Adipocyte (in vitro differentiated cells): ENCODE measurements at regions not wholly inside any gene's neighbourhood (a gene's known extent, or its start where the extent isn't known, plus 50 kb on each side); places are given as distances from the start of the nearest gene placed in this dataset.
"Not testable (repeated sequence)": the region's sequence is repeated elsewhere in the genome, so short reads cannot be mapped to it uniquely, and the experiment has no call there.

ENCODE experiments used
- DNase-seq: peaks from one replicate; pipeline ENCODE4 v3.0.0-alpha.2; 2015; ENCODE audit warnings: low read depth
- H3K27me3 ChIP-seq: replicated peaks from 2 replicates; pipeline ENCODE4 v1.7.0; 2013; ENCODE audit warnings: mild to moderate bottlenecking, low read length, moderate library complexity; ENCODE audit not compliant: control insufficient read depth, insufficient read depth
- H3K36me3 ChIP-seq: 2 replicates; pipeline ENCODE4 v1.7.0; 2013; ENCODE audit warnings: low read length, mild to moderate bottlenecking, moderate library complexity; ENCODE audit not compliant: control insufficient read depth, insufficient read depth, severe bottlenecking
- H3K4me1 ChIP-seq: 2 replicates; pipeline ENCODE4 v1.7.0; 2013; ENCODE audit warnings: mild to moderate bottlenecking, low read length, moderate library complexity; ENCODE audit not compliant: control insufficient read depth, insufficient read depth
- H3K4me3 ChIP-seq: 2 replicates; pipeline ENCODE4 v1.7.0; 2013; ENCODE audit warnings: mild to moderate bottlenecking, low read length, moderate library complexity
- H3K9ac ChIP-seq: 2 replicates; pipeline ENCODE4 v1.7.0; 2013; ENCODE audit warnings: mild to moderate bottlenecking, low read length, moderate library complexity
- H3K9me3 ChIP-seq: 2 replicates; pipeline ENCODE4 v1.7.0; 2013; ENCODE audit warnings: mild to moderate bottlenecking, low read length, moderate library complexity; ENCODE audit not compliant: control insufficient read depth

DNA sequence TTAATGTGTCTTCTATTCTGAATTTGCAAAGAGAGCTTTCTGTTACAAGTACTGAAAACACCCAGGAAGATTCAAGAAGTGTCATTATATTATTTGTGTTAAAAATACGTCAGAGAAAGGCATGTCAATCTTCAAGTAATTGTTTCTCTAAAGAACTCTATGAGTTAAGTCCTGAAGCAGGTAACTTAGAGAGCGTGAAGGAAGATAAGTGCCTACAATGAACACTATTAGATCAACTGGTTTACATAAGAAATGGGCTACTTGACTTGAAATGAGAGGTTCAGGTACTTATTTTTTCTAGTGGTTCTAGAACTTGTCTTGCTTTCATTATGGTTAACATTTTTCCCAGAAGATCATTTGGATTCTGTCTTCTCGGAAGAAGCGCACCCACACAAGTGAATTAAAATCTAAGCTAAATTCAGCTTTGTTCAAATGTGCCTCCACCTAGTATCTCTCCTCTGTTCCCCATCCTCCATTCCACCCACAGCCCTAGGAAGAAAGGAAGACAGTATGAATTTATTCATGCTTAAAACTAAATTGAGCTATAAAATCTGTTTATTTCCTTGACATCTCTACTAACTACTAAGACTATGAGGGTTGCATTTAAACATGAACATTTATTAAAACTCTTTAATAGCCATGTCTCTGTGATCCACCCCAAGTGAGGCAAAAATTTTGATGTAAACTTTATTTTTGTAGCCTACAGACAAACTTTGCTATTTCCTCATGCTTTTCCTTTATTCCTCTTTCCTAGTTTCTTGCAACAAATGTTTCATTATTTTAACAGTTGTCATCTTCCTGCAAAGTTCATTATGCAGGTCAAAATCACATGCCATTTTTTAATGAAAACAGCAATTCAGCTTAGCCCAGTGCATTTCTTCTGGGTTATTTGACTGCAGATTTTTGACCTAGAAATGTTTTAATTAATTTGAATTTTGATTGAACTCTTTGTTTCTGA is 206.8 kb downstream of the KCNJ2 start:
- Histone ChIP-seq H3K9ac (no peak overlapping the region), H3K27me3 (no peaks in the 10 kb centered on the region)
- no peak for DNase-seq

GRCh38 chr17:70377654-70378053 is 208.3 kb downstream of the KCNJ2 start:
- no peak overlapping the region for H3K4me3 ChIP-seq
- no peaks in the 10 kb centered on the region for H3K4me1 ChIP-seq
- H3K27me3 ChIP-seq = no peaks in the 10 kb centered on the region
- H3K9me3 ChIP-seq = no peaks in the 10 kb centered on the region
- no peak for DNase-seq
- H3K36me3 ChIP-seq = no peaks in the 10 kb centered on the region
- H3K9ac ChIP-seq = no peak overlapping the region

More for the DNA sequence above, 206.8 kb downstream of the KCNJ2 start:
- Histone ChIP-seq H3K4me3 (no peak overlapping the region), H3K4me1 (no peaks in the 10 kb centered on the region), H3K9me3 (no peaks in the 10 kb centered on the region), H3K36me3 (no peaks in the 10 kb centered on the region)

DNA sequence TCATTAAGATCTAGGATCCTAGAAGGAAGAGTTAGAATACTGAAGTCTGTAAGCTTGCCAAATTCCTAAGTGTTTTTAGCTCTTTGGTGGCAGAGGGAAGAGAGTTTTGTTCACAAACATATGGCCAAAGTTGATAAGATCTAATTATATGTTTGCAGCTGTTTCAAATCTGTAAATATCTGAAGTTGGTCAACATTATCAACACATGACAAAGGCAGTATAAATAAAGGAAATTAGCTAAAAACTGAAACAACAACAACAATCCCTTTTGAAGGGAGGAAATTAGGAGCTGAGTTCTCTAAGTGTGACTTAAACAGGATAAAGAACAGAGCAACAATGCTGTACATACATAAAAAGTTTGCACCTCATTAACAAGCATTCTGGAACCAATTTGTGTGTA is 208.7 kb downstream of the KCNJ2 start:
- Histone ChIP-seq H3K36me3 (no peaks in the 10 kb centered on the region), H3K4me1 (no peaks in the 10 kb centered on the region), H3K9ac (no peak overlapping the region), H3K4me3 (no peak overlapping the region), H3K9me3 (no peaks in the 10 kb centered on the region), H3K27me3 (no peaks in the 10 kb centered on the region)
- no peak for DNase-seq

GRCh38 chr17:70379945-70380344 is 210.6 kb downstream of the KCNJ2 start:
- Histone ChIP-seq H3K9me3 (no peaks in the 10 kb centered on the region), H3K4me3 (no peak overlapping the region), H3K36me3 (no peaks in the 10 kb centered on the region), H3K4me1 (no peaks in the 10 kb centered on the region), H3K27me3 (no peaks in the 10 kb centered on the region), H3K9ac (no peak overlapping the region)
- no peak for DNase-seq

GRCh38 chr17:70381916-70382315 is 212.6 kb downstream of the KCNJ2 start:
- H3K9me3 ChIP-seq, H3K27me3 ChIP-seq, H3K36me3 ChIP-seq, H3K4me1 ChIP-seq, H3K9ac ChIP-seq, DNase-seq, H3K4me3 ChIP-seq: not testable (repeated sequence)

- H3K9ac ChIP-seq = no peak overlapping the region
- H3K27me3 ChIP-seq = no peaks in the 10 kb centered on the region
Measured at GRCh38 chr17:70388326-70388725, 219.0 kb downstream of the KCNJ2 start.

DNA sequence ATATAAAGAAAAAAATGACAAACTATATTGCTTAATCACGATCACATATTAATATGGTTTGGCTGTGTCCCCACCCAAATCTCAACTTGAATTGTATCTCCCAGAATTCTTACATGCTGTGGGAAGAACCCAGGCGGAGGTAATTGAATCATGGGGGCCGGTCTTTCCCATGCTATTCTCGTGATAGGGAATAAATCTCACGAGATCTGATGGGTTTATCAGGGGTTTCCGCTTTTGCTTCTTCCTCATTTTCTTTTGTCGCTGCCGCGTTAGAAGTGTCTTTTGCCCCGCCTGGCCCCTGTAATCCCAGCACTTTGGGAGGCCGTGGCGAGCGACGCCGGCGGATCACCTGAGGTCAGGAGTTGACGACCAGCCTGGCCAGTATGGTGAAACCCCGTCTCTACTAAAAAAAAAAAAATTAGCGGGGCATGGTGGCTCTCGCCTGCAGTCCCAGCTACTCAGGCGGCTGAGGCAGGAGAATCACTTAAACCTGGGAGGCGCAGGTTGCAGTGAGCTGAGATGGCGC is 220.0 kb downstream of the KCNJ2 start:
- not testable (repeated sequence) for DNase-seq, H3K36me3 ChIP-seq, H3K4me1 ChIP-seq, H3K27me3 ChIP-seq, H3K9me3 ChIP-seq, H3K9ac ChIP-seq, H3K4me3 ChIP-seq

More at GRCh38 chr17:70388326-70388725, 219.0 kb downstream of the KCNJ2 start:
- no peaks in the 10 kb centered on the region for H3K9me3 ChIP-seq
- no peak overlapping the region for H3K4me3 ChIP-seq
- no peak for DNase-seq
- no peaks in the 10 kb centered on the region for H3K4me1 ChIP-seq
- H3K36me3 ChIP-seq = no peaks in the 10 kb centered on the region

DNA sequence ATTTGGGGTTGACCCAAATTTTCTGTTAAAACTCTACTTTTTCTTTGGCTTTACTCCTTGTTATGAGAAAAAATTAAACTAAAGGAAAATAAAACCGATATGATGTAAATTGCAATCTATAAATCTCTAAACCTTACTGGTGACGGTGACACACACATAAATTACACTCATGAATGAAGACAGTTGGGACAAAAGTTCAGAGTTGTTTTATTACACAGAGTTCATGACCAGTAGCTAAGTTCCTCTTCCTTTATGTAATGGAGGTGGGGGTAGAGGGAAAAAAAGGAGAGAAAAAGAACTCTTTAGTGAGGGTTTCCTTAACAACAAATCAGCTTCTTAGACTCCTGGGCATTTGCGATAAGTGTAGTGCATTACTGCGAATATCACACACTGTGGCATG is 220.7 kb downstream of the KCNJ2 start:
- Histone ChIP-seq H3K27me3 (no peaks in the 10 kb centered on the region), H3K4me3 (no peak overlapping the region), H3K9me3 (no peaks in the 10 kb centered on the region), H3K4me1 (no peaks in the 10 kb centered on the region), H3K36me3 (no peaks in the 10 kb centered on the region), H3K9ac (no peak overlapping the region)
- DNase-seq = no peak

DNA sequence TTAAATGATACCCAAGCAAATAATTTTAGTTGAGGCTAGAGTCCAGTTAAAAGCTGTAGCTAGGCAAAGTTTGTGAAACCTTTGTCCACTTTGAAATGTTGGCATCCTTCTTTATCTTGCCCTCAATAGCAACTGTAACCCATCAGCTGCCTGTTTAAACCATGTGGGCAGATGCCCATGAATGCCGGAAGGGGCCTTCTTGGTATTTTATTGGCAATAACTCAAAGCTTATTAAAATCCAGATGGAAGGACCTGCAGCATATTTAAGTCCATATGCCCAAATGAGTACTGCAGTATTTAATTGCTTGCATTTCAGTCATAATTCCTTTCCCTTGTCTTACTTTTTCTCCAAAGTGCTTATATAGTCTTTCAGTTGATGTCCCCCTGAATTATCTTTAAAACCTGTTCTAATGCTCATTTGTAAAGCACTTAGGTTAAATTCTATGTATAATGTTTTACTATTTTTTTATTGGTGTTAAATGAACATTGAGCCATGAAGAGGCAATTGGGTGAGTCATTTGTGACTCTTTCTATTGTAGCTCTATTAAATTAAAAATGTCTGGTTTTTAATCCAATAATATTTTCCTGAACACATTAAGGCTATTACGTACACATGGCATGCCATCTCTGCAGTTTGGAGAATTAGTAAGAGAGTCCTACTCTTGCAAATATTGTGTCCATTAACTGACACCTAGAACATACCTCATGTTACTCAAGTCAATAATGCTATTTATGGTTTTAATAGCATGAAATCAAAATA is 225.3 kb downstream of the KCNJ2 start:
- Histone ChIP-seq H3K4me3 (no peak overlapping the region), H3K9me3 (no peaks in the 10 kb centered on the region), H3K27me3 (no peaks in the 10 kb centered on the region), H3K4me1 (no peaks in the 10 kb centered on the region), H3K36me3 (no peaks in the 10 kb centered on the region), H3K9ac (no peak overlapping the region)
- DNase-seq = no peak

GRCh38 chr17:70405492-70406220 is 236.3 kb downstream of the KCNJ2 start:
- Histone ChIP-seq H3K4me3 (peak overlapping the region; percentile 14), H3K4me1 (peaks cover 22% of the 10 kb centered on the region), H3K9ac (no peak overlapping the region), H3K9me3 (no peaks in the 10 kb centered on the region), H3K36me3 (no peaks in the 10 kb centered on the region), H3K27me3 (no peaks in the 10 kb centered on the region)
- peak; percentile 53 for DNase-seq

DNA sequence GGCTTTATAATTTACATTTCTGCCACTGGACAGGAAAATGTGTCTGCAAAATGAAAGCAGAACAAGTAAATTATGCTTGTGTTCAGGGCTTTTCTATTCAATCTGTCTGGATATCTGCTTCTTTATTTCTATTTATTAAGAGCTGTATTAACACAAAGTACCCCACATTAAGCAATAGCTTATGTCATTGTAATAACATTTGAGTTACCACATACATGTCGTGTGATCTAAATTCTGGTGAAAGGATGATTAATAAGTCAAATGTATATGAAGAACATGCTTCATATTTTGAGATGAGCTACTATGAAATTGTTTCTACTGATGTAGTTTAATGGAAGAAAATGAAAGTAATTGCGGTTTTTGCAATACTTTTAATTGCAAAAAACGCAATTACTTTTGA is 238.2 kb downstream of the KCNJ2 start:
- no peaks in the 10 kb centered on the region for H3K27me3 ChIP-seq
- H3K36me3 ChIP-seq = no peaks in the 10 kb centered on the region
- H3K4me3 ChIP-seq = no peak overlapping the region
- peaks cover 22% of the 10 kb centered on the region for H3K4me1 ChIP-seq
- H3K9ac ChIP-seq = no peak overlapping the region
- H3K9me3 ChIP-seq = no peaks in the 10 kb centered on the region
- no peak for DNase-seq
